GM12878 (cell line): ENCODE measurements at regions not wholly inside any gene's neighbourhood (a gene's known extent, or its start where the extent isn't known, plus 50 kb on each side); places are given as distances from the start of the nearest gene placed in this dataset.

Source experiments
- ATAC-seq: fragments of 200-7000 bp; cut with Tn5 transposase; 3 replicates; pipeline ENCODE4 v1.9.1; 2020; ENCODE audit warnings: mild to moderate bottlenecking, moderate library complexity
- BruUV-seq: library from RNA; stranded (reverse); fragments of 400-500 nt; replicated peaks from 2 replicates; lab custom pipeline; 2021; lab: Mats Ljungman, UMichigan
- CTCF ChIA-PET: fragments of 300-600 bp; sonication (Branson Sonifier 250); formaldehyde crosslinking; extraction: SDS; loops from one replicate; lab custom pipeline; 2021; ENCODE audit warnings: inconsistent platforms; lab: Yijun Ruan, JAX
- POLR2A ChIA-PET: fragments of 350-600 bp; formaldehyde crosslinking; extraction: SDS; loops from one replicate; lab custom pipeline; 2021; ENCODE audit warnings: inconsistent platforms; lab: Charles Lee
- RAD21 ChIA-PET: fragments of 300-600 bp; sonication (Branson Sonifier 250); formaldehyde crosslinking; loops from one replicate; lab custom pipeline; 2023; ENCODE audit warnings: antibody characterized with exemption; ENCODE audit not compliant: unreplicated experiment; lab: Charles Lee
- SMC1A ChIA-PET: fragments of 300-600 bp; sonication (Branson Sonifier 250); formaldehyde crosslinking; loops from one replicate; lab custom pipeline; 2023; ENCODE audit not compliant: unreplicated experiment, uncharacterized antibody; lab: Charles Lee
- DNase-seq: peaks from one replicate; pipeline ENCODE4 v3.0.0-alpha.2; 2011; ENCODE audit warnings: low read depth, low spot score
- FAIRE-seq: peaks from 3 replicates; lab custom pipeline; 2011; peaks lifted over from hg19 to GRCh38; lab: Jason Lieb, UNC
- H2AFZ ChIP-seq: 2 replicates; pipeline ENCODE4 v1.6.0; 2011; ENCODE audit warnings: low read depth, low read length, control low read depth; ENCODE audit not compliant: control insufficient read depth
- H3K27ac ChIP-seq: 2 replicates; pipeline ENCODE4 v1.5.1; 2011; ENCODE audit warnings: control low read depth; ENCODE audit not compliant: control insufficient read depth, insufficient read depth
- H3K27me3 ChIP-seq, 2 experiments: replicated peaks in 1 of 2; 2 replicates each; pipeline versions ENCODE4 v1.6.0 to v1.6.1; 2011; ENCODE audit warnings: low read length in 1 of 2; ENCODE audit not compliant: control insufficient read depth in 2 of 2, insufficient read depth in 2 of 2
- H3K36me3 ChIP-seq, 2 experiments: 2 replicates each; pipeline ENCODE4 v1.5.1; 2011; ENCODE audit warnings: low read length in 1 of 2; ENCODE audit not compliant: control insufficient read depth in 2 of 2, insufficient read depth in 2 of 2
- H3K4me1 ChIP-seq: 2 replicates; pipeline ENCODE4 v1.6.1; 2011; ENCODE audit warnings: mild to moderate bottlenecking, low read length, moderate library complexity, mixed read lengths; ENCODE audit not compliant: control insufficient read depth, insufficient read depth
- H3K4me2 ChIP-seq: 2 replicates; pipeline ENCODE4 v1.6.0; 2011; ENCODE audit warnings: control low read depth; ENCODE audit not compliant: control insufficient read depth, insufficient read depth
- H3K4me3 ChIP-seq: fragments of 200-600 bp; sonication (generic); 2 replicates; pipeline ENCODE4 v1.5.1; 2016
- H3K79me2 ChIP-seq: 2 replicates; pipeline ENCODE4 v1.6.0; 2011; ENCODE audit warnings: low read length; ENCODE audit not compliant: control insufficient read depth, insufficient read depth
- H3K9ac ChIP-seq: 2 replicates; pipeline ENCODE4 v1.8.0; 2011; ENCODE audit warnings: low read length, control low read depth, mixed read lengths; ENCODE audit not compliant: control insufficient read depth, insufficient read depth
- H3K9me3 ChIP-seq: replicated peaks from 3 replicates; pipeline ENCODE4 v1.5.1; 2011; ENCODE audit warnings: mild to moderate bottlenecking, low read length; ENCODE audit not compliant: control insufficient read depth, insufficient read depth
- H4K20me1 ChIP-seq: 2 replicates; pipeline ENCODE4 v1.6.0; 2011; ENCODE audit not compliant: control insufficient read depth, insufficient read depth
- CEBPZ ChIP-seq: fragments of 150-350 bp; IDR thresholded peaks from 2 replicates; pipeline ENCODE4 v1.6.1; 2016; ENCODE audit warnings: low read depth, low read length
- E2F4 ChIP-seq: IDR thresholded peaks from 2 replicates; pipeline ENCODE4 v1.6.1; 2012; ENCODE audit warnings: low read depth, low read length, improper control_type of control experiment
- MEF2B ChIP-seq: fragments of 450-650 bp; IDR thresholded peaks from 2 replicates; pipeline ENCODE4 v1.6.1; 2018; ENCODE audit warnings: mild to moderate bottlenecking, moderate library complexity; ENCODE audit not compliant: partially characterized antibody, poor library complexity, severe bottlenecking
- WGBS: methylation state at CpG from one replicate; pipeline ENCODE4 v1.1.6; 2016; ENCODE audit warnings: low lambda C conversion rate; ENCODE audit not compliant: insufficient replicate concordance, insufficient coverage; ENCODE audit errors: missing lambda C conversion rate; 5-methylcytosine and 5-hydroxymethylcytosine counted together
- in situ Hi-C: fragments of 300-500 bp; cut with MboI; formaldehyde crosslinking; loops from 9 replicates; pipeline ENCODE4 v1.14.3; 2018; ENCODE audit warnings: mixed read lengths
- intact Hi-C: fragments of 100-400 bp; cut with micrococcal nuclease; formaldehyde crosslinking; loops from one replicate; pipeline ENCODE4 v1.14.2; 2022; ENCODE audit not compliant: unreplicated experiment

GRCh38 chr16:35745821-35746248, 2286.4 kb downstream of the TP53TG3F start:
- POLR2A ChIA-PET, result no interaction called here
- CTCF ChIA-PET, result no interaction called here

More at GRCh38 chr16:35745821-35746248, 2286.4 kb downstream of the TP53TG3F start:
- no peaks in the 10 kb centered on the region for H3K27me3 ChIP-seq
- H3K9ac ChIP-seq, result no peak overlapping the region
- FAIRE-seq (no peak), DNase-seq (no peak), ATAC-seq (no peak)
- TF ChIP-seq CEBPZ, result no peak
- no peak for TF ChIP-seq E2F4
- no peak for TF ChIP-seq MEF2B
- no peak overlapping the region for H2AFZ ChIP-seq
- no peak overlapping the region for H3K4me2 ChIP-seq
- H3K79me2 ChIP-seq, result no peaks in the 10 kb centered on the region
- H3K4me3 ChIP-seq, result no peak overlapping the region
- ChIA-PET SMC1A (no interaction called here), RAD21 (no interaction called here)
- no peaks in the 10 kb centered on the region for H3K4me1 ChIP-seq
- no peak overlapping the region for H3K27ac ChIP-seq
- H4K20me1 ChIP-seq, result no peaks in the 10 kb centered on the region
- in situ Hi-C loops, result no loop called here
- no peaks in the 10 kb centered on the region for H3K36me3 ChIP-seq
- H3K9me3 ChIP-seq, result no peaks in the 10 kb centered on the region; the same call in 1 of the 3 replicates
- intact Hi-C loops, result no loop called here
- no TSS peak for BruUV-seq
- WGBS, result 66% methylated on average over 9 of the region's 9 CpGs
